Islet precursor cell (in vitro differentiated cells): ENCODE measurements at regions not wholly inside any gene's neighbourhood (a gene's known extent, or its start where the extent isn't known, plus 50 kb on each side); places are given as distances from the start of the nearest gene placed in this dataset.
"Not testable (repeated sequence)": the region's sequence is repeated elsewhere in the genome, so short reads cannot be mapped to it uniquely, and the experiment has no call there.

Source experiments
- DNase-seq: peaks from one replicate; pipeline ENCODE4 v3.0.0-alpha.2; 2018

DNA sequence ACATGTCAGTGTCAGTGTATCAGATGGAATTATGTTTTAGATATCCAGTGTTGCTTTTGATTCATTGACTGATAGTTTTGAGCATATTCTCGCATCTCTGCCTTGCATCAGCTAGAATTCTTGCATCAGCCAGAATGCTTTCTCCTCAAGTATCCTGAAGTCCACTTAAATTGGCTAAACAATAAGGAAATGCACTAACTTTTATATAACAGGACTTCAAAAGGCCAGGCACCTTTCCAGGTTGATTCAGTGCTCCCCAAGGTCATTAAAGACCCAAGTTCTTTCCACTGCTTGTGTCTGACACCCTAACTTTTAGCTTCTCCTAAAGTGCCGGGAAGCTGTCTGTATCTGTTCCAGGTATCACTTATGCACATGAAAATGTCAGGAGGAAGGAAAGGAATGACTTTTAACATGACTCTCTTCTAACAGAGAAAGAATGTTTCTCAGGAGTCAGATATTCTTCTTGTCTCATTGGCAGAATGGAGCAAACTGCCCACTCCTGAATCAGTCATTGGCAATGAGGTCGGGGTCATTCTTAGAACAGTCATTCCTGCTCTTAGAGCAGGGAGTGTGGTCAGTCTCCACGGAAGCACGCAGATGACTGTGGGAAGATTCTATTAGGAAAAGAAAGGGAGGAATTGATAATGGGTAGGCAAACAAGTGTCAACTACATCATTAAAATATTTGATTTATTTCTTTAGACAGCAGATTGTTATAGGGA, 92.9 kb upstream of the TLL1 start:
- no peak for DNase-seq

DNA sequence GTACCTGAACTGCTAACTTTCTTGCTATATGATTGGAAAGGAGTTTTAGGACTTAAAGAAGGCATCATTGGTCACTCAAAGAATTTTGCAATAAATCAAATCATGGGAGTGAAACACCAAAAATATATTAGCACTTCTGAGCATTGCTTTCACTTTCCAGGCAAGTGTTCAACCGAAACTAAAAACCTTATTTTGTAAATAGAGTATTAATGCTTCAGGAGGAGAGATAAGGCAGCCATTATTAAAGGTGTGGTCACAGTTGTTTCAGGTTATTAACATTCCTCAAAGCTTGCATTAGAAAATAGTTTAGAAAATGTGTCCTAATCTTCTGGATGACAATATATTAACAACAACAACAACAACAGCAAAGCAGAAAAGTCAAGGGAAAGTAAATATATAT, 92.3 kb upstream of the TLL1 start:
- no peak for DNase-seq

DNA sequence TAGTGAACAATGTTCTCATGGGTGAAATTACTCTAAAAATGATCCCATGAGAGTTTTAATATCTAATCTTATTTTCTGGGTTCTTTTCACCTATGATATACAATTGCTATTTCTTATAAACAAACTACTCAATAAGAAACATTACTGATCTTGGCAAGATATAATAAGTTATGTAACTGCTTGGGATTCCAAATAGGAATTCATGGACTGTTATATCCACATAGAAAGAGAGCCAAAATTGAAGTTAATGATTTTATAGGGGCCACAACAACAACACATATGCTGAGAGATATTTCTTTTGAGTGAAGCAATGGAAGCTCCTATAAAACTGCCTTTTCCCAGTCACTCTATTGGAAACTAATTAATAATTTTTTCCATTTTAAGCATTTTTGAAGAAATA, 90.4 kb upstream of the TLL1 start:
- DNase-seq, result no peak

DNA sequence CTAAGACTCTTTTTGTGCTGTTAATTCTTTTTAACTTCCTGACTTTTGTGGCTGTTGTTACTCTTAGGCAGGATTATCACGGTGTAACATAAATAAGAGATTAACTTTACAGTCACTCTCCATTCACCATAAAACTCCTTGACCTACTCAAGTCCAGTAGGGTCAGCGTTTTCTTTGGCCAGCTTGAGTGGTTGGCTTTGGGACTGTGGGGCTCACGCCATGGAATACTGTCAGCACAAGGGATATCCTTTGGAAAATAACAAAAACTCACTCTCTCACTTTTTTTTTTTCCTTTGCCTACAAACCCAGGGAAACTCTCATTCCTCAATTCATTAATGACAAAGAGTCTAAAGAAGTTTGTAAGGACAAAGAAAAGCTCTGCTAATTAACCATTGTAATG, 89.4 kb upstream of the TLL1 start:
- DNase-seq, result no peak

DNA sequence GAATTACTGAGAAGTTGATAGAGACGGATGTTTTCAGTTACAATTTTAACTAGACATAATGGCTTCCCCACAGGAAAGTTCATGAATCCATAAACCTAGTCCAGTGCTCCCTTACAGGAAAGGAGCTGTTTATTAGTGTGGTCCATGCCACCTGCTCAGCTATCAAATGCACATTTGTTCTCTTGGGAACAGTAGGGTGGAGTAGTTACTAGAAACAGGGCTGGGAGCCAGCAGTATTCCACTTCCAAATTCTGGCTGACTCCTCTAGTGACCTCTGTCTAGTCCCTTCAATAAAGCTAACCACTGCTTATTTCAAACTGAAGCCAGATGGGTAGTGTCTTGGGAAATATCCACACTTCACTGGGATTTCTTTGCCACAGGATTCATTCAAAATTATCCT, 88.4 kb upstream of the TLL1 start:
- no peak for DNase-seq

DNA sequence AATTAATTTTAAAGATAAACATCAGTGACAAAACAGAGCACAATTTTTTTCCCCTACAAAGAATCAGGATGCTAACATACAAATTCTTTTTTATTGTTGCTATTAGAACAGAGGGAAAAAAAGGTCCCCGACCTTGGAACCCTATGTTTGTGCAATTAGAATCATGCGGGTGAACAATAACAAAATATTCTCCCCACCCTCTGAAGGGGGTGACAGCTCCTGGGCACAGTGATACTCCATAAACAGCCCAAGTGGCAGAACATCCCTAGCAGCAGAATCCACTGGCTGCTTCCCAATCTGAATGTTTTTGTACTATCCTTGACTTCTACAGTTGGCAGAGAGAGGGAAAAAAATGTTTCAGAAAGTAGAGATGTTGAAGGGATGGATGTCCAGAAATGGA, 87.7 kb upstream of the TLL1 start:
- no peak for DNase-seq

DNA sequence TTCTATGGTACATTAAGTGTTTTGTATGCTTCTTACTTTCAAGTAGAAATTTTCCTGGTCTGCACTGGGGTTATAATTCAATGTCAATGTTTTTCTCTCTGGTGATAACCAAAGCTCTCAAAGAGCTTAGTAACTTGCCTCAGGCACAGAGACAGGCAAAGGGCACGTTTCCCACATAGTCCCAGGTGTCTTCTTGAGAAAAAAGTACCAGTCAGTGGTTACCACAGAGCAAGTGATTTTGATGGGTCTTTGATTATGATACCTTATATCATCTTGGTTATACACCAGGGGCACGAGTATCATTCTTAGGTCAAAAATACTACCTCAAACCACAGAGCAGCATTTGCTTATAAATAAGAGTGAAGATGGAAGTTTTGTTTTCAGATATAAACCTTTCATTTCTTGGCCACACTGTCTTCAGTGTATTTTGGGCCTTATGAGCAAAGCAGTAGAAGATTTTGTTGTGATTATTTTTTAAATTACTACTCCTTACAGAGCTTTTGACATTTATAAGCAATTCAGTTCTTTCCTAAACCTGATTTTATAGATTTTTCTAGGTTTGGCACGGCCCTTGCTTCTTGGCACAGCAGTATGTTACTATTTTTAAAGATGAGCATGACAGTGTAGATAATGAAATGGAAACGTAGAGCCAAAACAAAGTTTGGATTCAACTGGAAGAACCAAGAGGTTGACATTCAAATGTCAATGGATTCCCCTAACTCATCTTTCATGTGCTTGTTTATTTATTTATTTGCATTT, 85.3 kb upstream of the TLL1 start:
- DNase-seq, result no peak

DNA sequence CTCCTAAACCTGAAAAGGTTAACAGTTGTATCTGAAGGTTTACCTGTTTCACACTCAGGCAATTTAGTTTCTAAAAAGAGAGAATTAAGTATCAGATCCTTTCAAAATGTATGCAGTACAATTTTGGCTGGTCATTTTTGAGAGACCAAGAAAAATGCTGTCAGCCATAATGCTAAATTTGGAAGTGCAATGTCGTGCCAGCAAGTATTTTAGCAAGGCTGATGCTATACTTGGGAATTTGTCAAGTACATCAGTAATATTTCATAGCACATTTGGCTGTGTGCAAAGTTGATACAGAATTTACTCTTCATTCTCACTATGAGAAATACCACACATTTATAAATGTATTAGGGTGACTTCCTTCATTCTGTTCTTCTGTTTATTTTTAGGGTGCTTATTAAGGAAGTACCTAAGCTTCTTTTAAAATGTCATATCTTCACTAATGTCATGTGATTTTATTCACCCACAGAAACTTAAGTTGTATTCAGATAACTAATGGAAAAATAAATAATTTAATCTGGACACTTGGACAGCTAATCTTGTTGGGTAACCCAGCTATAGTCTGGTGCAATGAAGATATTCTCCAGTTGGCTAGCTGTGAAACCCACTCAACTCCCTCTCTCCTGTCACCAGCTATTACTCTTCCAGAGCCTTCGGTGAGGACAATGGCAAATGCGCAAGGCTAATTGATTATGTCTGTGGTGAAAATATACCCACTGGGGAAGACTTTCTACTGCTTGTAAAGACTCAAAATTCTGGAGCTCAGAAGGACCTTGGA, 84.2 kb upstream of the TLL1 start:
- no peak for DNase-seq

DNA sequence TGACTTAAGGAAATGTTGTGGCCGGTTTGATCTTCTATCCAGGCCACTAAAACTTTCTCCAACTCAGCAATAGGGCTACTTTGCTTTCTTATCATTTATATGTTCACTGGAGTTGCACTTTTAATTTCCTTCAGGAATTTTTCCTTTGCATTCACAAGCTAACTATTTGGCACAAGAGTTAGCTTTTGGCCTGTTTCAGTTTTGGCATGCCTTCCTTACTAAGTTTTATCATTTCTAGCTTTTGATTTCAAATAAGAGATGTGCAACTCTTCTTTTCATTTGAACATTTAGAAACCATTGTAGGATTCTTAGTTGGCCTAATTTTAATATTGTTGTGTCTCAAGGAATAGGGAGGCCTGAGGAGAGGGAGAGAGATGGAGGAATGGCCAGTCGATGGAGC, 79.8 kb upstream of the TLL1 start:
- DNase-seq, result no peak

DNA sequence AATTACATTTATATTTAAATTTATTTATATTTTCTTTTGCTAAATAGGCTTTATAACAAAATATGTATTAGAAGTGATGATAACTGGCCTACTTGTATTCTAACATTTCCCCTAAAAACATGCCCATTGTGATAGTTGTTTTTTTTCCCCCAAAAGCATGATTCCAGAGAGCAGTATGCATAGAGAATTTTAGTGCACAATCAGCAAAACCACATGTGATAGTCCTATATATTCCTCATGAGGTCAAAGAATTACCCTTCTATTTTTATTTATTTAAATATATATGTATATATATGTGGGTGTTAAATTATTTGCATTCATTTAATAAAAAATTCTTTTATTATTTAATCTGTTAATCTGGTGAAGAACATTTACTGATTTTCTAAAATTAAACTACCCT, 78.2 kb upstream of the TLL1 start:
- no peak for DNase-seq

DNA sequence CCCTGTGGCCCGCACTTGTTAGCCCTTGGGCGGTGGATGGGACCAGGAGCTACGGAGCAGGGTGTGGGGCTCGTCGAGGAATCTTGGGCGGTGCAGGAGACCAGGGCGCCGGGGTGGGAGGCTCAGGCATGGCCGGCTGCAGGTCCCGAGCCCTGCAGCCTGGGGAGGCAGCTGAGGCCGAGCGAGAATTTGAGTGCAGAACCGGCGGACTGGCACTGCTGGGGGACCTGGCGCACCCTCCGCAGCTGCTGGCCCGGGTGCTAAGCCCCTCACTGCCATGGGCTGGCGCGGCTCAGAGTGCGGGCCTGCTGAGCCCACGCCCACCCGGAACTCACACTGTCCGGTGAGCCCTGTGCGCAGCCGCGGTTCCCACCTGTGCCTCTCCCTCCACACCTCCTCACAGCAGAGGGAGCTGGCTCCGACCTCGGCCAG, 73.6 kb upstream of the TLL1 start:
- DNase-seq, result no peak

DNA sequence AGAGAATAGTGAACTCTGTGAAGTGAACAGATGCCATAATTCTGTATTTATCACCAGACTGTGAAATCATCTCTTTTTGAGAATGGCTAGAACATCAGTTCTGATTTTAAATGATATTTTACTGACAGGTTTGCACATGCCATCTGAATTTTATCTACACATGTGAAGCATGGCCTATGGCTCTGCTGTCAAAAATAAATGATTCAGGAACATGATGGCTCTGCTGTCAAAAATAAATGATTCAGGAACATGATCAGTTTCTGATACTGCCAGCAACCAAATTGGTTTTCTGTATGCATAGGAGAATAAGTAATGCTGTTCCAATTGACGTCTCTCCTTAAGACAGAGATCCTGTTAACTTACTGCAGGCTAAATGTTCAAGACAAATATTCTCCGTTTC, 70.6 kb upstream of the TLL1 start:
- DNase-seq, result no peak

DNA sequence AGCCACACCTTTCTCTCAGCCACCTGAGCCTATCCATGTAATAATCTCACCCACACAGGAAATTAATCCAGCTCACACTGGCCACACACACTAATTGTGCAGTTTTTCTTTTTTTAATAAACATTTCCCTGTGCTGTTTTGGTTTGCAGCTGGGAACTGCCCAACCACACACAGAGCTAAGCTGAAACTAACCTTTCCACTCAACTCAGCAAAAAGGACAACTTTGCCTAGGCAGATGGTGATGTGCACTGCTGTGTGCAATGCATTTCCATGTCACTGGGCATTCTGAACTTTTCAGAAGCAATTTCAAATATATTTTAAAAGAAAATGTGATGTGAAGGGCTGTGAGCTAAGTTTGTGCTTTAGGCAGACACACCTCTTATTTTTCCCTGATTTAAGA, 70.0 kb upstream of the TLL1 start:
- DNase-seq, result no peak

DNA sequence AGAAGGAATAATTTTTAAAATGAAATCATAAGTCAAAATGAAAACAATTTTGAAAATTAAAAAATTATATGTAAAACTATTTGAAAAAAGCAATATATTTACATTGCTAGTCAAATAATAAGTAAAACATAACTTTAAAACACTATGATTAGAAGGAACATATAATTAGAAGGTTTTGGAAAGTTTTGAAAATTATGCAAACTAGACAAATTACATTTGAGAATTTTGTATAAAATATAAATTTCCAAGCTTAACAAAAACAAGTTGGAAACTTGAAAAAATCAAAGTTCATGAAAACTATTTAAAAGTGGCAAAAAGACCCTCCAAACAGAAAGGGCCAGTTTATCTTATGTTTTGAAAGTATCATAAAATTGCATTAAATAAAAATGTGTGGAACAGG, 67.6 kb upstream of the TLL1 start:
- no peak for DNase-seq

DNA sequence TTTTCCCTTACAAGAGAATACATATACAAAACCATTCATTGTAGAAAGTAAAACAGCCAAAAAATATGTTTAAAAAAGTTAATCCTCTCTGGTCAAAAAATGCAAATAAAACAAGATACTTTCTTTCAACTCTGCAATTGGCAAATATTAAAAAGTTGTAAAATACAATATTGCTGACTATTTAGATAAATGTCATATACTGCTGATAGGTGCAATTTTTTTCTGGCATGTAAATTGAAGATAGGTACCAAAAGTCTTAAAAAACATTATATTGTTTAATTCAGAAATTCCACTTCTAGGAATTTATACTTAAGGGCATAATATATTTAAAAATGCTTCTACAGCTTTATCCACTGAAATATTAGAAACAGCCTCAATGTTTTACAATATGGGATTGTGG, 66.4 kb upstream of the TLL1 start:
- DNase-seq, result no peak

DNA sequence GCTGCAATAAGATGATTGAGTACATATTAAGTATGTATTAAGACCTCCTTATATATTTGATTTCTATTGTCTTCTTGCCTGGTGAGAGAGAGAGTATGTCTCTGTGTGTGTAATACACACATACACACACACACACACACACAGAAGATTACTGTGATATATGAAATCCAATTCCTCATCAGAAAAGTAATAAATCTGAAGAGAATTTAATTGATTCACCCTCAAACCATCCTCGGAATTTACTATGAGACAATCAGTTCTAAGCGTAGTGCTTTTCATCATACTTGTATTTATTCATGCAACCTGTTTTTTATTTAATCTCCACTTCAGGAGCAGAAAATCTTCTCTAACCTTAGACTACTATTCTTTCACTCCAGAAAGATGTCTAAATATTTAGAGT, 62.3 kb upstream of the TLL1 start:
- DNase-seq, result no peak

DNA sequence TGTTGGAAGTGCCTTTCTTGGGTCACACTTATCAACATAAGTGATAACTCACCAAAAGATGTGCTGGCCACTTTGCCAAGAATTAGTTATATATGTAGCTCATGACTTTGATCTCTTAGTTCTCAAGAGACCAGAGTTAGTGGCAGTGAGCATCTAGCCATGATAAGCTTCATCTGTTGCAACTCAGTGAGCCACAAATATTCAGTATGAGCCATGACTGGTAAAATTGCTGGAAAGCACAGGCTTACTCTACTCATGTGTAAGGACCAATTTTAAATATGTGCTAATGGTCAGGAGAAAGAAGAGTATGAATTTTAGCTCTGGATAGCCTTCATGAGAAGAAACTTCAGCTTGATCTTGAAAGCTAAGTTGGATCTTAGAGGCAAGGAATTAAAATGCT, 59.4 kb upstream of the TLL1 start:
- DNase-seq, result no peak

DNA sequence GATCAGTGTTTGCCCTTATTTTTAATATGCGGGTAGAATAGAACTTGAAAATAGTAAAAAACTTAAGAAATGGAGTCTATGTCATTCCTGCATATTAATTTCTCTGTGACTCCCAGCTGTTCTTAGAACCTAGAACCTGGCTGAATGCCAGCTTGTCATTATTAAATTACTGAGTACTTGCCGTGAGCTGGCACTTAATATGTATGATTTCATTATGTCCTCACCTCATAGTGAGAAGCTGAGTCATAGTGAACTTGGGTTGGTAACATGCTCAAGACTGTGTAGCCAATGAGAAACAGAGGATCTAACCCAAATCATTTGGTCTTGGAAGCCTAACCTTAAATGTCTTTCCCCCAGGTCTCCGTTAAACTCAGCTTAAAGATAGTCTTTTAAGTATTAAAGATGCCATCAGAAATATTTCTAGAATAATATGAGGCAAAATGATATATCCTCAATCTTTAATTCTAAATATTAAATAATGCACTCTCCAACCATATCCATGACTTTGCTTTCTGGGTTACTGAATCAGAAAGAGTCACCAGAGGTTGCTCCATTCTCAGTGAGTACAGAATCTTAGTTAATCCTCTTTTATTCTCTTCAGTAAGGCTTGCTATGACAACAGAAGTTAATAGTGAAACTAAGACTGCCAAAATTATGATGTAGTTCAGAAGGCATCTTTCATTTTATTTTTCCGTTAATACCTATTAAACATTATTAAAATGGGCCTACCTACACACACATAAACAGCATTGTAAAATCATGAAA, 58.6 kb upstream of the TLL1 start:
- no peak for DNase-seq

DNA sequence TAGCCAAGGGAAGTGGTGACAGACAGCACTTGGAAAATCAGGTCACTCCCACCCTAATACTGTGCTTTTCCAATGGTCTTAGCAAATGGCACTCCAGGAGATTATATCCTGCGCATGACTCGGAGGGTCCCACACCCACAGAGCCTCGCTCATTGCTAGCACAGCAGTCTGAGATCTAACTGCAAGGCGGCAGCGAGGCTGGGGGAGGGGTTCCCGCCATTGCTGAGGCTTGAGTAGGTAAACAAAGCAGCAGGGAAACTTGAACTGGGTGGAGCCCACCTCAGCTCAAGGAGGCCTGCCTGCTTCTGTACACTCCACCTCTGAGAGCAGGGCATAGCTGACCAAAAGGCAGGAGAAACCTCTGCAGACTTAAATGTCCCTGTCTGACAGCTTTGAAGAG, 53.9 kb upstream of the TLL1 start:
- DNase-seq, result not testable (repeated sequence)
